HepG2 (cell line): ENCODE measurements at regions not wholly inside any gene's neighbourhood (a gene's known extent, or its start where the extent isn't known, plus 50 kb on each side); places are given as distances from the start of the nearest gene placed in this dataset.

ENCODE experiments used
- ATAC-seq: fragments of 200-7000 bp; cut with Tn5 transposase; 3 replicates; pipeline ENCODE4 v1.9.1; 2020; ENCODE audit warnings: mild to moderate bottlenecking, moderate library complexity
- BruUV-seq: library from RNA; stranded (reverse); fragments of 400-500 nt; replicated peaks from 2 replicates; lab custom pipeline; 2021; lab: Mats Ljungman, UMichigan
- CTCF ChIA-PET: fragments of 300-600 bp; formaldehyde crosslinking; extraction: SDS; loops from one replicate; lab custom pipeline; 2021; ENCODE audit warnings: low total read pairs, inconsistent platforms, low intra/inter-chr PET ratio; lab: Yijun Ruan, JAX
- POLR2A ChIA-PET: fragments of 350-600 bp; sonication (Branson Sonifier 250); formaldehyde crosslinking; loops from one replicate; lab custom pipeline; 2020; ENCODE audit warnings: antibody characterized with exemption, inconsistent platforms; lab: Yijun Ruan, JAX
- DNase-seq: peaks from one replicate; pipeline ENCODE4 v3.0.0-alpha.2; 2015; ENCODE audit warnings: low spot score
- FAIRE-seq: peaks from 3 replicates; lab custom pipeline; 2011; peaks lifted over from hg19 to GRCh38; lab: Jason Lieb, UNC
- H2AFZ ChIP-seq: one replicate; pipeline ENCODE4 v1.6.1; 2011; ENCODE audit warnings: low read length, inconsistent platforms
- H3K27ac ChIP-seq: fragments of 300-600 bp; 3 replicates; pipeline ENCODE4 v1.8.0; 2011; ENCODE audit warnings: mixed run types, mild to moderate bottlenecking, mixed read lengths, low read length, inconsistent platforms; ENCODE audit not compliant: insufficient read depth; ENCODE audit errors: extremely low read length
- H3K27me3 ChIP-seq, 2 experiments: fragments of 200-600 bp in 1 of 2; 2 replicates in 1 of 2; 3 replicates in 1 of 2; pipeline versions ENCODE4 v1.6.0 to v1.8.0; 2011; ENCODE audit warnings: low read length in 2 of 2, mild to moderate bottlenecking in 2 of 2, moderate library complexity in 2 of 2, inconsistent platforms in 1 of 2; ENCODE audit not compliant: insufficient read depth in 2 of 2, control insufficient read depth in 1 of 2
- H3K36me3 ChIP-seq, 2 experiments: fragments of 200-600 bp in 1 of 2; replicated peaks in 1 of 2; 2 replicates in 1 of 2; 3 replicates in 1 of 2; pipeline versions ENCODE4 v1.5.1 to v1.8.0; 2011; ENCODE audit warnings: low read length in 2 of 2, inconsistent platforms in 1 of 2; ENCODE audit not compliant: insufficient read depth in 2 of 2, control insufficient read depth in 1 of 2
- H3K4me1 ChIP-seq: 2 replicates; pipeline ENCODE4 v1.5.1; 2012; ENCODE audit warnings: low read length, inconsistent platforms; ENCODE audit not compliant: insufficient read depth
- H3K4me2 ChIP-seq: 2 replicates; pipeline ENCODE4 v1.6.0; 2011; ENCODE audit warnings: low read depth, low read length, inconsistent platforms
- H3K4me3 ChIP-seq, 3 experiments: fragments of 200-600 bp in 1 of 3; sonication (generic), shearing (Covaris generic) in 1 of 3; replicated peaks in 1 of 3; 2 replicates each; pipeline ENCODE4 v1.5.1; 2011 to 2016; ENCODE audit warnings: low read length in 3 of 3, inconsistent platforms in 2 of 3, low read depth in 2 of 3, mild to moderate bottlenecking in 2 of 3, control low read depth in 1 of 3, mixed read lengths in 1 of 3; ENCODE audit not compliant: insufficient read depth in 1 of 3
- H3K79me2 ChIP-seq: one replicate; pipeline ENCODE4 v1.6.1; 2011; ENCODE audit warnings: low read length, inconsistent platforms; ENCODE audit not compliant: insufficient read depth
- H3K9ac ChIP-seq: 2 replicates; pipeline ENCODE4 v1.6.0; 2011; ENCODE audit warnings: mild to moderate bottlenecking, low read depth, low read length, inconsistent platforms; ENCODE audit not compliant: insufficient read depth
- H3K9me3 ChIP-seq: 2 replicates; pipeline ENCODE4 v1.5.1; 2012; ENCODE audit warnings: mild to moderate bottlenecking, low read length
- H4K20me1 ChIP-seq: 2 replicates; pipeline ENCODE4 v1.6.0; 2011; ENCODE audit warnings: inconsistent platforms, mild to moderate bottlenecking, low read length, moderate library complexity; ENCODE audit not compliant: insufficient read depth
- CBX5 ChIP-seq: sonication (generic); formaldehyde crosslinking; IDR thresholded peaks from 2 replicates; pipeline ENCODE4 v1.4.0; 2020; ENCODE audit warnings: missing genetic modification reagents, borderline replicate concordance
- CHD4 ChIP-seq: fragments of 200-600 bp; sonication (generic); IDR thresholded peaks from 2 replicates; pipeline ENCODE4 v1.7.0; 2017; ENCODE audit warnings: mild to moderate bottlenecking, low read length, borderline replicate concordance
- HDAC2 ChIP-seq: sonication (generic); formaldehyde crosslinking; IDR thresholded peaks from 2 replicates; pipeline ENCODE4 v1.4.0; 2020; ENCODE audit warnings: missing genetic modification reagents
- HOXA9 ChIP-seq: sonication (generic); formaldehyde crosslinking; IDR thresholded peaks from 2 replicates; pipeline ENCODE4 v1.8.1; 2022; ENCODE audit warnings: missing genetic modification reagents, mild to moderate bottlenecking, moderate library complexity, borderline replicate concordance
- MAFK ChIP-seq, 2 experiments: IDR thresholded peaks in 1 of 2; conservative IDR thresholded peaks in 1 of 2; 2 replicates each; pipeline ENCODE4 v1.6.1; 2011; ENCODE audit warnings: improper control_type of control experiment in 2 of 2, low read length in 2 of 2
- MATR3 ChIP-seq: sonication (generic); formaldehyde crosslinking; IDR thresholded peaks from 2 replicates; pipeline ENCODE4 v1.4.0; 2020; ENCODE audit warnings: missing genetic modification reagents
- NKX3-1 ChIP-seq: sonication (generic); formaldehyde crosslinking; IDR thresholded peaks from 2 replicates; pipeline ENCODE4 v1.5.0; 2020; ENCODE audit warnings: missing genetic modification reagents
- RBAK ChIP-seq: sonication (generic); formaldehyde crosslinking; IDR thresholded peaks from 2 replicates; pipeline ENCODE4 v1.5.1; 2020; ENCODE audit warnings: mild to moderate bottlenecking, missing genetic modification reagents
- RFX1 ChIP-seq: fragments of 450-650 bp; IDR thresholded peaks from 2 replicates; pipeline ENCODE4 v1.6.1; 2017
- TOE1 ChIP-seq: sonication (generic); formaldehyde crosslinking; IDR thresholded peaks from 2 replicates; pipeline ENCODE4 v1.4.0; 2020; ENCODE audit warnings: mild to moderate bottlenecking, missing genetic modification reagents
- TP53 ChIP-seq: sonication (generic); formaldehyde crosslinking; conservative IDR thresholded peaks from 2 replicates; pipeline ENCODE4 v1.4.0; 2020; ENCODE audit warnings: missing genetic modification reagents
- ZNF260 ChIP-seq: sonication (generic); formaldehyde crosslinking; IDR thresholded peaks from 2 replicates; pipeline ENCODE4 v1.4.0; 2020; ENCODE audit warnings: missing genetic modification reagents, low read depth, mild to moderate bottlenecking, borderline replicate concordance
- ZNF766 ChIP-seq: sonication (generic); formaldehyde crosslinking; IDR thresholded peaks from 2 replicates; pipeline ENCODE4 v1.5.0; 2020; ENCODE audit warnings: missing genetic modification reagents, borderline replicate concordance
- WGBS: methylation state at CpG from one replicate; pipeline ENCODE4 v1.1.6; 2017; ENCODE audit warnings: low lambda C conversion rate; 5-methylcytosine and 5-hydroxymethylcytosine counted together
- in situ Hi-C: cut with HindIII; loops from 2 replicates; pipeline ENCODE4 v1.10.0; 2017; ENCODE audit warnings: low pct_unique_long_range_greater_than_20kb; ENCODE audit not compliant: extremely low pct_ligation_motif_present
- intact Hi-C: fragments of 100-400 bp; cut with micrococcal nuclease; formaldehyde crosslinking; loops from one replicate; pipeline ENCODE4 v1.10.0; 2022; ENCODE audit not compliant: unreplicated experiment
- TF ChIP-seq, protein P1 (sequence below): sonication (generic); formaldehyde crosslinking; IDR thresholded peaks from 2 replicates; pipeline ENCODE4 v1.4.0; 2020; ENCODE audit warnings: missing genetic modification reagents
- TF ChIP-seq, protein P2 (sequence below): sonication (generic); formaldehyde crosslinking; IDR thresholded peaks from 2 replicates; pipeline ENCODE4 v1.5.1; 2020; ENCODE audit warnings: mild to moderate bottlenecking, missing genetic modification reagents, borderline replicate concordance
- TF ChIP-seq, protein P3 (sequence below): sonication (generic); formaldehyde crosslinking; IDR thresholded peaks from 2 replicates; pipeline ENCODE4 v1.4.0; 2020; ENCODE audit warnings: mild to moderate bottlenecking, missing genetic modification reagents

DNA sequence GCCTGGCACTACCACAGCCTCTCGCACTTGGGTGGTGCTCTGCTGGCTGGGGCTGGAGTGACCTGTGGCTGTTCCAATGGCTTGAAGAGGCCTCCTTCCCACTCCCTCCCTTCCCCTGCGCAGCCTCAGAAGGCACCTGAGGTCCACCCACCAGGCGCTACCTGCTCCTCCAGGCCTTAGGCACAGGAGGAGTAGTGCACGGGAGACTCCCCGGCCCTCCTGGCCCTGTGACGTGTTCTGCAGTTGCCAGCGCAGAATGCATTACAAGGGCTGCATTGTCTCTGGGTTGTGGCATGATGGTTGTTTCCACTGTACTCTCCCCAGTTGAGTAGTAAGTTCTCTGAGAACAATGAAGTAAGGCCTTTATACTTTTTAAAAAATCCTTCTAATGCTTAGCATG, 128.6 kb downstream of the TEX29 start:
- WGBS: no CpG with 5 or more reads among the region's 7 CpGs
- no peak overlapping the region for H3K27ac ChIP-seq
- H4K20me1 ChIP-seq: no peaks in the 10 kb centered on the region
- no peaks in the 10 kb centered on the region for H3K79me2 ChIP-seq
- no TSS peak for BruUV-seq
- POLR2A ChIA-PET: no interaction called here
- no peak overlapping the region for H3K9ac ChIP-seq
- H2AFZ ChIP-seq: no peak overlapping the region
- intact Hi-C loops: no loop called here
- TF ChIP-seq, protein P1, sequence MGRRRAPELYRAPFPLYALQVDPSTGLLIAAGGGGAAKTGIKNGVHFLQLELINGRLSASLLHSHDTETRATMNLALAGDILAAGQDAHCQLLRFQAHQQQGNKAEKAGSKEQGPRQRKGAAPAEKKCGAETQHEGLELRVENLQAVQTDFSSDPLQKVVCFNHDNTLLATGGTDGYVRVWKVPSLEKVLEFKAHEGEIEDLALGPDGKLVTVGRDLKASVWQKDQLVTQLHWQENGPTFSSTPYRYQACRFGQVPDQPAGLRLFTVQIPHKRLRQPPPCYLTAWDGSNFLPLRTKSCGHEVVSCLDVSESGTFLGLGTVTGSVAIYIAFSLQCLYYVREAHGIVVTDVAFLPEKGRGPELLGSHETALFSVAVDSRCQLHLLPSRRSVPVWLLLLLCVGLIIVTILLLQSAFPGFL (CRISPR knock-in tag): no peak
- TF ChIP-seq RBAK (CRISPR knock-in tag) (no peak), TP53 (CRISPR knock-in tag) (no peak)
- TF ChIP-seq, protein P2, sequence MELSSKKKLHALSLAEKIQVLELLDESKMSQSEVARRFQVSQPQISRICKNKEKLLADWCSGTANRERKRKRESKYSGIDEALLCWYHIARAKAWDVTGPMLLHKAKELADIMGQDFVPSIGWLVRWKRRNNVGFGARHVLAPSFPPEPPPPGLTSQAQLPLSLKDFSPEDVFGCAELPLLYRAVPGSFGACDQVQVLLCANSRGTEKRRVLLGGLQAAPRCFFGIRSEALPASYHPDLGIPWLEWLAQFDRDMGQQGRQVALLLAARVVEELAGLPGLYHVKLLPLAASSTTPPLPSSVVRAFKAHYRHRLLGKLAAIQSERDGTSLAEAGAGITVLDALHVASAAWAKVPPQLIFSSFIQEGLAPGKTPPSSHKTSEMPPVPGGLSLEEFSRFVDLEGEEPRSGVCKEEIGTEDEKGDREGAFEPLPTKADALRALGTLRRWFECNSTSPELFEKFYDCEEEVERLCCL (CRISPR knock-in tag): no peak
- no peak overlapping the region for H3K4me3 ChIP-seq
- H3K9me3 ChIP-seq: no peaks in the 10 kb centered on the region
- no peak for DNase-seq
- in situ Hi-C loops: no loop called here
- no peaks in the 10 kb centered on the region for H3K36me3 ChIP-seq
- CTCF ChIA-PET: no interaction called here
- peaks cover 0 to 4% of the 10 kb centered on the region in 2 experiments; a peak in 1 of 5 replicates for H3K27me3 ChIP-seq
- no peaks in the 10 kb centered on the region for H3K4me1 ChIP-seq
- no peak for ATAC-seq
- FAIRE-seq: no peak
- H3K4me2 ChIP-seq: no peak overlapping the region

DNA sequence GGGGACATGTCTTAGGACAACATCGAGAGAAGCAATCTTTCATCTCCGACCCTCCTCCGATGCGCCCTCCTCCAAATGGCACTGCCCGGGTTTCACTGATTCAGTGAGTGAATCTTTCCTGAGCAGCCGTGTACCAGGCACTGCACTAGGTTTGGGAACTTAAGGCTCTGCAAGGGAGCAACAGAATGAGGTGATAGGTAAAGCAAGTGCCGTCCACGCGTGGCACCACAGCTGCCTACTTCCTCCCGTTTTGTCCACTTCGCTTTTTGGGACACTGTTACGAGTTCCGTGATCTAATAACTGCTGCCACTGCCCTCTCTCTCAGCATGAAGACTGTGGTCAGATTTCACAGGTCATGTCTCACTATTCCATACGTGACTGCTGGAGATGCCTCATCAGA, 131.0 kb downstream of the TEX29 start:
- no peaks in the 10 kb centered on the region for H3K4me1 ChIP-seq
- H3K79me2 ChIP-seq: no peaks in the 10 kb centered on the region
- H3K36me3 ChIP-seq: no peaks in the 10 kb centered on the region
- intact Hi-C loops: no loop called here
- no peak overlapping the region for H3K4me3 ChIP-seq
- 59% methylated on average over 12 of the region's 14 CpGs for whole genome bisulfite sequencing
- POLR2A ChIA-PET: no interaction called here
- no peaks in the 10 kb centered on the region for H4K20me1 ChIP-seq
- H3K9me3 ChIP-seq: no peaks in the 10 kb centered on the region
- FAIRE-seq: no peak
- H3K27ac ChIP-seq: no peak overlapping the region
- no peak for ATAC-seq
- no TSS peak for BruUV-seq
- in situ Hi-C loops: no loop called here
- CTCF ChIA-PET: no interaction called here
- no peak overlapping the region for H3K4me2 ChIP-seq
- no peak for DNase-seq
- H3K27me3 ChIP-seq: peaks cover 0 to 7% of the 10 kb centered on the region in 2 experiments; a peak in 1 of 5 replicates
- no peak overlapping the region for H3K9ac ChIP-seq
- H2AFZ ChIP-seq: no peak overlapping the region
- TF ChIP-seq HOXA9 (CRISPR knock-in tag) (no peak), MATR3 (no peak), TOE1 (no peak), CBX5 (no peak), HDAC2 (CRISPR knock-in tag) (no peak), ZNF766 (CRISPR knock-in tag) (no peak), MAFK (conservative IDR thresholded peaks at IDR 0.05 in 1 of 2, IDR thresholded peaks at IDR 0.05 in 1 of 2; ENCODE audit: low read length in 2 of 2) (no peak), RFX1 (no peak), ZNF260 (CRISPR knock-in tag) (no peak), NKX3-1 (CRISPR knock-in tag) (no peak), CHD4 (no peak)
- TF ChIP-seq, protein P3, sequence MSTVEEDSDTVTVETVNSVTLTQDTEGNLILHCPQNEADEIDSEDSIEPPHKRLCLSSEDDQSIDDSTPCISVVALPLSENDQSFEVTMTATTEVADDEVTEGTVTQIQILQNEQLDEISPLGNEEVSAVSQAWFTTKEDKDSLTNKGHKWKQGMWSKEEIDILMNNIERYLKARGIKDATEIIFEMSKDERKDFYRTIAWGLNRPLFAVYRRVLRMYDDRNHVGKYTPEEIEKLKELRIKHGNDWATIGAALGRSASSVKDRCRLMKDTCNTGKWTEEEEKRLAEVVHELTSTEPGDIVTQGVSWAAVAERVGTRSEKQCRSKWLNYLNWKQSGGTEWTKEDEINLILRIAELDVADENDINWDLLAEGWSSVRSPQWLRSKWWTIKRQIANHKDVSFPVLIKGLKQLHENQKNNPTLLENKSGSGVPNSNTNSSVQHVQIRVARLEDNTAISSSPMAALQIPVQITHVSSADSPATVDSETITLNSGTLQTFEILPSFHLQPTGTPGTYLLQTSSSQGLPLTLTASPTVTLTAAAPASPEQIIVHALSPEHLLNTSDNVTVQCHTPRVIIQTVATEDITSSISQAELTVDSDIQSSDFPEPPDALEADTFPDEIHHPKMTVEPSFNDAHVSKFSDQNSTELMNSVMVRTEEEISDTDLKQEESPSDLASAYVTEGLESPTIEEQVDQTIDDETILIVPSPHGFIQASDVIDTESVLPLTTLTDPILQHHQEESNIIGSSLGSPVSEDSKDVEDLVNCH (CRISPR knock-in tag): no peak
